SK-N-SH (cell line): ENCODE measurements at regions not wholly inside any gene's neighbourhood (a gene's known extent, or its start where the extent isn't known, plus 50 kb on each side); places are given as distances from the start of the nearest gene placed in this dataset.

Experiments
- CTCF ChIA-PET: fragments of 300-600, 350-600 bp; formaldehyde crosslinking; extraction: SDS; loops from one replicate; lab custom pipeline; 2021; lab: Yijun Ruan, JAX
- POLR2A ChIA-PET: fragments of 350-600 bp; sonication (Branson Sonifier 250); formaldehyde crosslinking; extraction: SDS; loops from one replicate; lab custom pipeline; 2020; ENCODE audit warnings: antibody characterized with exemption, inconsistent platforms; lab: Yijun Ruan, JAX
- DNase-seq: peaks from one replicate; pipeline ENCODE4 v3.0.0; 2012
- H2AFZ ChIP-seq: fragments of 200-600 bp; sonication (generic); 2 replicates; pipeline ENCODE4 v1.8.1; 2016; ENCODE audit warnings: antibody characterized with exemption, mild to moderate bottlenecking, low read depth
- H3F3A ChIP-seq: fragments of 200-600 bp; sonication (generic); replicated peaks from 2 replicates; pipeline ENCODE3; 2016; ENCODE audit warnings: antibody characterized with exemption, mild to moderate bottlenecking; ENCODE audit not compliant: insufficient read depth
- H3K27ac ChIP-seq, 2 experiments: fragments of 200-500 bp in 1 of 2; fragments of 200-600 bp in 1 of 2; sonication (Bioruptor generic) in 1 of 2; sonication (generic), shearing (Covaris generic) in 1 of 2; 2 replicates each; pipeline versions ENCODE4 v1.5.1 to v1.6.1; 2014 to 2016; ENCODE audit warnings: low read depth in 2 of 2, inconsistent platforms in 1 of 2, low read length in 1 of 2, mild to moderate bottlenecking in 1 of 2, mixed read lengths in 1 of 2
- H3K27me3 ChIP-seq: fragments of 200-600 bp; sonication (generic), shearing (Covaris generic); 2 replicates; pipeline ENCODE4 v1.6.1; 2016; ENCODE audit warnings: mixed run types; ENCODE audit not compliant: insufficient read depth
- H3K36me3 ChIP-seq, 2 experiments: fragments of 200-500 bp in 1 of 2; fragments of 200-600 bp in 1 of 2; sonication (Bioruptor generic) in 1 of 2; sonication (generic) in 1 of 2; replicated peaks in 1 of 2; 2 replicates each; pipeline versions ENCODE3 to v1.5.1; 2014 to 2016; ENCODE audit warnings: low read length in 1 of 2, mild to moderate bottlenecking in 1 of 2; ENCODE audit not compliant: insufficient read depth in 2 of 2, control insufficient read depth in 1 of 2
- H3K4me1 ChIP-seq, 2 experiments: fragments of 200-500 bp in 1 of 2; fragments of 200-600 bp in 1 of 2; sonication (Bioruptor generic) in 1 of 2; sonication (generic), shearing (Covaris generic) in 1 of 2; 2 replicates each; pipeline versions ENCODE4 v1.5.1 to v1.6.1; 2014 to 2016; ENCODE audit warnings: low read depth in 1 of 2, low read length in 1 of 2, mixed run types in 1 of 2; ENCODE audit not compliant: insufficient read depth in 2 of 2, control insufficient read depth in 1 of 2
- H3K4me2 ChIP-seq: fragments of 200-600 bp; sonication (generic), shearing (Covaris generic); 2 replicates; pipeline ENCODE4 v1.6.1; 2017; ENCODE audit warnings: mixed run types
- H3K4me3 ChIP-seq, 2 experiments: fragments of 200-500 bp in 1 of 2; fragments of 200-600 bp in 1 of 2; sonication (Bioruptor generic) in 1 of 2; sonication (generic), shearing (Covaris generic) in 1 of 2; 2 replicates each; pipeline versions ENCODE4 v1.5.1 to v1.8.1; 2014 to 2016; ENCODE audit warnings: low read depth in 2 of 2, inconsistent platforms in 1 of 2, low read length in 1 of 2, mild to moderate bottlenecking in 1 of 2, mixed read lengths in 1 of 2, moderate library complexity in 1 of 2
- H3K79me2 ChIP-seq: fragments of 200-600 bp; sonication (generic); 2 replicates; pipeline ENCODE4 v1.8.1; 2017; ENCODE audit warnings: mild to moderate bottlenecking; ENCODE audit not compliant: insufficient read depth
- H3K9ac ChIP-seq: fragments of 200-600 bp; sonication (generic); 2 replicates; pipeline ENCODE4 v1.6.1; 2017; ENCODE audit warnings: mixed run types
- H3K9me2 ChIP-seq: fragments of 200-600 bp; sonication (generic); 2 replicates; pipeline ENCODE4 v1.6.1; 2017; ENCODE audit warnings: mixed run types
- H3K9me3 ChIP-seq: fragments of 200-600 bp; sonication (generic); 2 replicates; pipeline ENCODE4 v1.6.1; 2017; ENCODE audit warnings: mixed run types, mild to moderate bottlenecking, moderate library complexity
- H4K20me1 ChIP-seq: fragments of 200-600 bp; sonication (generic); 2 replicates; pipeline ENCODE4 v1.6.1; 2017; ENCODE audit warnings: mild to moderate bottlenecking, mixed run types; ENCODE audit not compliant: insufficient read depth
- CTCF ChIP-seq: fragments of 200-600 bp; sonication (generic); IDR thresholded peaks from 2 replicates; pipeline ENCODE4 v1.6.1; 2017; ENCODE audit warnings: antibody characterized with exemption, mild to moderate bottlenecking, moderate library complexity
- EP300 ChIP-seq, 2 experiments: IDR thresholded peaks; 2 replicates each; pipeline versions ENCODE4 v1.4.0 to v1.6.1; 2012; ENCODE audit warnings: borderline replicate concordance in 1 of 2, low read depth in 1 of 2, low read length in 1 of 2
- EZH2phosphoT487 ChIP-seq: fragments of 200-600 bp; sonication (generic); IDR thresholded peaks from 2 replicates; pipeline ENCODE4 v1.6.1; 2017; ENCODE audit warnings: low read depth, mixed run types, mild to moderate bottlenecking, antibody characterized with exemption, moderate library complexity, borderline replicate concordance
- FOXM1 ChIP-seq: IDR thresholded peaks from 2 replicates; pipeline ENCODE4 v1.4.0; 2012; ENCODE audit warnings: low read depth, mild to moderate bottlenecking
- GABPA ChIP-seq: IDR thresholded peaks from 2 replicates; pipeline ENCODE4 v1.4.0; 2012; ENCODE audit warnings: low read depth, mild to moderate bottlenecking
- IRF3 ChIP-seq: fragments of 150-350 bp; IDR thresholded peaks from 2 replicates; pipeline ENCODE4 v1.6.1; 2016; ENCODE audit warnings: mild to moderate bottlenecking, low read depth, low read length
- MAX ChIP-seq: IDR thresholded peaks from 2 replicates; pipeline ENCODE4 v1.4.0; 2012; ENCODE audit warnings: low read depth
- MEF2A ChIP-seq: IDR thresholded peaks from 2 replicates; pipeline ENCODE4 v1.4.0; 2012; ENCODE audit warnings: low read depth, borderline replicate concordance
- POLR2AphosphoS5 ChIP-seq: IDR thresholded peaks from 2 replicates; pipeline ENCODE4 v1.6.1; 2012; ENCODE audit warnings: low read depth, low read length
- RAD21 ChIP-seq: IDR thresholded peaks from 2 replicates; pipeline ENCODE4 v1.6.1; 2012; ENCODE audit warnings: mild to moderate bottlenecking, low read length
- SMC3 ChIP-seq: IDR thresholded peaks from 2 replicates; pipeline ENCODE4 v1.6.1; 2012; ENCODE audit warnings: low read depth, low read length, improper control_type of control experiment
- TAF1 ChIP-seq: IDR thresholded peaks from 2 replicates; pipeline ENCODE4 v1.6.1; 2012; ENCODE audit warnings: low read depth, mild to moderate bottlenecking, low read length, moderate library complexity, borderline replicate concordance
- ZBTB33 ChIP-seq: IDR thresholded peaks from 2 replicates; pipeline ENCODE4 v1.4.0; 2012; ENCODE audit warnings: low read depth, borderline replicate concordance
- WGBS: methylation state at CpG from one replicate; pipeline ENCODE4 v1.1.6; 2017; ENCODE audit warnings: low lambda C conversion rate; 5-methylcytosine and 5-hydroxymethylcytosine counted together

GRCh38 chr3:81170298-81170697 is 591.1 kb downstream of the GBE1 start (continued):
- TF ChIP-seq ZBTB33 = no peak
- no peak for TF ChIP-seq SMC3
- TF ChIP-seq FOXM1 = no peak
- TF ChIP-seq GABPA = no peak
- no peak for TF ChIP-seq EP300 (IDR thresholded peaks at IDR 0.05; ENCODE audit: borderline replicate concordance in 1 of 2, low read depth in 1 of 2, low read length in 1 of 2)
- no peak for TF ChIP-seq CTCF
- no peak for TF ChIP-seq MAX
- TF ChIP-seq RAD21 = no peak

- no peak overlapping the region for H3K4me3 ChIP-seq
- no peaks in the 10 kb centered on the region for H3K27me3 ChIP-seq
- no peaks in the 10 kb centered on the region for H4K20me1 ChIP-seq
- H2AFZ ChIP-seq = no peak overlapping the region
- DNase-seq = no peak
- no peaks in the 10 kb centered on the region for H3K9me2 ChIP-seq
- 59% methylated on average over 3 of the region's 3 CpGs for WGBS
- no peaks in the 10 kb centered on the region for H3F3A ChIP-seq
- no peaks in the 10 kb centered on the region for H3K4me1 ChIP-seq
- H3K9me3 ChIP-seq = no peaks in the 10 kb centered on the region
- H3K4me2 ChIP-seq = no peak overlapping the region
- TF ChIP-seq EZH2phosphoT487 (no peak), MEF2A (no peak), POLR2AphosphoS5 (no peak), TAF1 (no peak), IRF3 (no peak), ZBTB33 (no peak)
- no peaks in the 10 kb centered on the region for H3K36me3 ChIP-seq
- CTCF ChIA-PET = interaction anchor here (1.8 kb wide), 1 partner anchor 9 kb away, joined by 8 read pairs; no protein-coding TSS in a partner anchor
- no peak overlapping the region for H3K27ac ChIP-seq
- POLR2A ChIA-PET = no interaction called here
- H3K9ac ChIP-seq = no peak overlapping the region
- H3K79me2 ChIP-seq = no peaks in the 10 kb centered on the region
These were observed 596.6 kb downstream of the GBE1 start for GRCh38 chr3:81164806-81165205.
